ENCODE measurements at regions not wholly inside any gene's neighbourhood (a gene's known extent, or its start where the extent isn't known, plus 50 kb on each side); places are given as distances from the start of the nearest gene placed in this dataset.

DNA sequence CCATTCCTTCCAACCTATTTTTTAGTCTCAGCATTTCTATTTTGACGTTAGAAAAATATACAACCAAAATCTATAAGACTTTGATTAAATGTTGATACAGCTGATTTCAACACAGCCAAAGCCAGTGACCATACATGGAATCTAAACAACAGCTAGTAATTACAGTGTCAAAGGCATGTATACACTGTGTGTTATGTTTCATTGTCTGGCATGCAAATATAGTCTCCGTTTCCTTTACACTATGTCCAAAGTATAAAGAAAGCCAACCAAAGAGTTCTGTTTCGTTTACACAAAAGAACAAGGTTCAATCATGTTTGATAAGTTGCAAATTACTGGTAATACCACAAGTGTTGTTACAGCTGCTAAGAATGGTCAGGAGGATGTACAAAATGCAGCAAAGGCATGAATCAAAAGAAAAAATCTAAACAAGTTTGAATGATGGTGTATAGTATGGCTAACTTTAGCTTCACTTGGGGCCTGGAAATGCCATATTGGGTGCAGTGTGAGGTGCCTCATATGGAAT, 268.3 kb upstream of the FERD3L start:
- no peaks in the 10 kb centered on the region for H3K79me2 ChIP-seq (ENCODE audit: control insufficient read depth in 1 of 2, insufficient read depth in 2 of 2, low read length in 2 of 2)

More for the DNA sequence above, 268.3 kb upstream of the FERD3L start:
- Histone ChIP-seq H3K27ac (ENCODE audit: low read depth, low read length) (no peak overlapping the region), H3K9me3 (ENCODE audit: insufficient read depth in 2 of 2, low read depth in 1 of 2, low read length in 1 of 2) (no peaks in the 10 kb centered on the region), H3K56ac (replicated peaks; ENCODE audit: insufficient read length, low read depth, low read length) (no peak overlapping the region), H4K91ac (replicated peaks; ENCODE audit: insufficient read length, low read length) (no peak overlapping the region), H2BK12ac (ENCODE audit: low read depth, low read length) (no peak overlapping the region), H2BK15ac (ENCODE audit: low read length) (no peak overlapping the region), H2BK5ac (ENCODE audit: low read depth, low read length) (no peak overlapping the region), H3K4me2 (ENCODE audit: insufficient read depth in 1 of 2, low read depth in 2 of 2, low read length in 2 of 2) (peak overlapping the region in 1 of 2 experiments; percentile 14; a peak in 1 of 4 replicates), H3K4me1 (replicated peaks in 1 of 4; ENCODE audit: control insufficient read depth in 3 of 4, insufficient read depth in 4 of 4, low read length in 3 of 4) (peaks cover 0 to 8% (median 0%) of the 10 kb centered on the region in 4 experiments; a peak in 2 of 7 replicates), H3K23ac (ENCODE audit: insufficient read length) (no peak overlapping the region), H4K20me1 (replicated peaks in 1 of 2; ENCODE audit: control insufficient read depth in 1 of 2, insufficient read depth in 2 of 2, low read length in 2 of 2) (no peaks in the 10 kb centered on the region), H3K36me3 (ENCODE audit: control insufficient read depth in 2 of 4, insufficient read depth in 4 of 4, low read length in 3 of 4) (no peaks in the 10 kb centered on the region), H3K23me2 (ENCODE audit: low read depth, low read length) (no peaks in the 10 kb centered on the region), H3K27me3 (replicated peaks in 1 of 4; ENCODE audit: control insufficient read depth in 3 of 4, extremely low read depth in 1 of 4, insufficient read depth in 3 of 4, low read length in 3 of 4) (no peaks in the 10 kb centered on the region), H4K8ac (ENCODE audit: extremely low read depth, insufficient read depth, low read length) (no peak overlapping the region), H4K5ac (ENCODE audit: insufficient read length, low read depth, low read length) (peak overlapping the region; percentile 68), H2AFZ (ENCODE audit: low read length) (no peak overlapping the region), H3K9ac (replicated peaks in 1 of 4; ENCODE audit: extremely low read depth in 1 of 4, low read depth in 3 of 4, low read length in 3 of 4) (no peak overlapping the region), H3K18ac (ENCODE audit: extremely low read depth, low read length) (no peak overlapping the region), H3K79me1 (ENCODE audit: low read depth, low read length) (no peaks in the 10 kb centered on the region), H2AK5ac (ENCODE audit: low read depth, low read length) (no peak overlapping the region), H3K4ac (replicated peaks; ENCODE audit: insufficient read length, low read depth, low read length) (no peak overlapping the region), H2BK120ac (replicated peaks; ENCODE audit: low read depth, low read length) (no peak overlapping the region), H3K14ac (ENCODE audit: insufficient read length) (no peak overlapping the region), H3K4me3 (ENCODE audit: extremely low read depth in 1 of 4, insufficient read depth in 2 of 4, low read depth in 3 of 4, low read length in 4 of 4) (no peak overlapping the region), H2BK20ac (ENCODE audit: low read length) (no peak overlapping the region)
- WGBS, 2 experiments (ENCODE audit: extremely low coverage in 1 of 2, insufficient coverage in 1 of 2, insufficient read length in 1 of 2, insufficient replicate concordance in 2 of 2, low coverage in 1 of 2, low lambda C conversion rate in 2 of 2, missing lambda C conversion rate in 1 of 2), result 93% methylated on average over 3 of the region's 3 CpGs; no CpG with 5 or more reads in 1 of the 2 experiments
- CTCF ChIA-PET (ENCODE audit: partially characterized antibody), result interaction anchor here (1.1 to 1.7 kb wide), 2 partner anchors 10 kb away, joined by 4 to 6 read pairs; no protein-coding TSS in a partner anchor
- POLR2A ChIA-PET (ENCODE audit: partially characterized antibody), result interaction anchor here (0.8 kb wide), 1 partner anchor 9 kb away, joined by 3 read pairs; no protein-coding TSS in a partner anchor
- FAIRE-seq (peak; percentile 24), DNase-seq (ENCODE audit: low read depth in 1 of 2, low spot score in 2 of 2) (no peak)

Data from H1 (cell line).